Vagina (tissue), 2 donors: ENCODE measurements at regions not wholly inside any gene's neighbourhood (a gene's known extent, or its start where the extent isn't known, plus 50 kb on each side); places are given as distances from the start of the nearest gene placed in this dataset.

Source experiments
- CTCF ChIP-seq, 3 experiments: fragments of 450-650 bp in 2 of 3; fragments of 200-600 bp in 1 of 3; sonication (generic) in 1 of 3; IDR thresholded peaks; one replicate each; pipeline ENCODE4 v1.5.1; 2017 to 2019; ENCODE audit warnings: antibody characterized with exemption in 3 of 3, mild to moderate bottlenecking in 2 of 3, moderate library complexity in 2 of 3
- POLR2A ChIP-seq, 2 donors: fragments of 450-650 bp; IDR thresholded peaks; one replicate each; pipeline ENCODE4 v1.6.1; 2017; ENCODE audit warnings: antibody characterized with exemption in 2 of 2, mild to moderate bottlenecking in 2 of 2, moderate library complexity in 2 of 2

GRCh38 chr9:119009249-119009648 is 360.0 kb downstream of the BRINP1 start:
- TF ChIP-seq POLR2A (IDR thresholded peaks at IDR 0.05) (no peak), CTCF (IDR thresholded peaks at IDR 0.05) (no peak)
